Thymus (tissue), 11 donors: ENCODE measurements at regions not wholly inside any gene's neighbourhood (a gene's known extent, or its start where the extent isn't known, plus 50 kb on each side); places are given as distances from the start of the nearest gene placed in this dataset.

ENCODE experiments used
- DNase-seq, 9 donors: peaks; one replicate each; pipeline ENCODE4 v3.0.0-alpha.2; 2013; ENCODE audit warnings: low spot score in 9 of 9, low read depth in 6 of 9, missing footprints in 1 of 9
- H3K27ac ChIP-seq, 2 donors: one replicate each; pipeline ENCODE4 v1.5.1; 2013; ENCODE audit warnings: control low read depth in 1 of 2, low read depth in 1 of 2, low read length in 1 of 2, mild to moderate bottlenecking in 1 of 2, moderate library complexity in 1 of 2
- H3K27me3 ChIP-seq, 2 donors: one replicate each; pipeline ENCODE4 v1.5.1; 2013; ENCODE audit warnings: low read length in 1 of 2; ENCODE audit not compliant: control insufficient read depth in 2 of 2, insufficient read depth in 1 of 2
- H3K36me3 ChIP-seq, 2 donors: one replicate each; pipeline ENCODE4 v1.5.1; 2013; ENCODE audit warnings: low read length in 1 of 2, mild to moderate bottlenecking in 1 of 2, moderate library complexity in 1 of 2; ENCODE audit not compliant: control insufficient read depth in 2 of 2, insufficient read depth in 2 of 2
- H3K4me1 ChIP-seq, 2 donors: one replicate each; pipeline ENCODE4 v1.5.1; 2013; ENCODE audit warnings: low read length in 2 of 2; ENCODE audit not compliant: control insufficient read depth in 2 of 2, insufficient read depth in 2 of 2
- H3K4me3 ChIP-seq, 2 donors: one replicate each; pipeline ENCODE4 v1.5.1; 2013; ENCODE audit warnings: low read length in 2 of 2, control low read depth in 1 of 2, mild to moderate bottlenecking in 1 of 2
- H3K9me3 ChIP-seq, 2 donors: one replicate each; pipeline ENCODE4 v1.5.1; 2013; ENCODE audit warnings: low read length in 1 of 2, mild to moderate bottlenecking in 1 of 2; ENCODE audit not compliant: control insufficient read depth in 2 of 2, insufficient read depth in 1 of 2
- WGBS: extraction: QIAGEN DNeasy Blood & Tissue Kit; methylation state at CpG from one replicate; pipeline ENCODE4 v1.1.7; 2013; 5-methylcytosine and 5-hydroxymethylcytosine counted together
- donor health status: healthy.

DNA sequence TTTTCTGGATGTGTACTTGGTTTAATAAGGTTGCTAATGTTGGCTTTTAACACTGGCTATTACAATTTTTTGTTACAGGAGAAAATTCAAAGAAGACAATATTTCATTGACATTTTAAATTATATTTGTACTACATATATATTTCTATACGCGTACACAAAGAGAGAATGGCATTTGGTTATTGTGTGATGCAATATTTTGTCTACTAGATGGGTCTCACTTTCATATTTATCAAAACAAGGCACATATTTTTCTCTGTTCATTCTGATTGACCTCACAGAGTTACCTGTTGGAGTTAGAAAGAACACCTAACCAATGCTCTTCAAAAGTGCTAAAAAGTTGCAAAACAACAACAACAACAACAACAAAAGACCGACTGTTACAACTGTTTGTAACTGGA is 50.2 kb upstream of the VGLL3 start:
- no peak for DNase-seq
- Histone ChIP-seq H3K4me3 (no peak overlapping the region), H3K27ac (no peak overlapping the region), H3K9me3 (no peaks in the 10 kb centered on the region), H3K27me3 (no peaks in the 10 kb centered on the region), H3K36me3 (no peaks in the 10 kb centered on the region), H3K4me1 (no peaks in the 10 kb centered on the region)
- 59% methylated on average over 3 of the region's 3 CpGs for WGBS
